Right lobe of liver (tissue), 6 donors: ENCODE measurements at regions not wholly inside any gene's neighbourhood (a gene's known extent, or its start where the extent isn't known, plus 50 kb on each side); places are given as distances from the start of the nearest gene placed in this dataset.

Experiments used
- ATAC-seq, 4 donors: fragments of 200-7000 bp; cut with Tn5 transposase; one replicate each; pipeline ENCODE4 v1.9.1; 2020; ENCODE audit warnings: mild to moderate bottlenecking in 4 of 4, moderate library complexity in 4 of 4
- DNase-seq, 3 donors: peaks; one replicate each; pipeline ENCODE4 v3.0.0-alpha.2; 2020
- H3K27ac ChIP-seq, 3 donors: fragments of 200-600 bp; one replicate each; pipeline ENCODE4 v1.8.0; 2022
- H3K27me3 ChIP-seq, 2 donors: fragments of 200-600 bp; one replicate each; pipeline ENCODE4 v1.8.0; 2022
- H3K36me3 ChIP-seq, 4 donors: fragments of 200-600 bp; sonication (generic) in 1 of 4; one replicate each; pipeline versions ENCODE4 v1.5.1 to v1.8.0; 2017 to 2022; ENCODE audit warnings: control low read depth in 1 of 4
- H3K4me1 ChIP-seq, 4 donors: fragments of 200-600 bp; sonication (generic) in 1 of 4; one replicate each; pipeline versions ENCODE4 v1.5.1 to v1.8.0; 2017 to 2022; ENCODE audit warnings: control low read depth in 1 of 4
- H3K4me3 ChIP-seq, 3 donors: fragments of 200-600 bp; one replicate each; pipeline ENCODE4 v1.8.0; 2022
- H3K9me3 ChIP-seq, 4 donors: fragments of 200-600 bp; sonication (generic) in 1 of 4; one replicate each; pipeline versions ENCODE4 v1.5.1 to v1.8.0; 2017 to 2022; ENCODE audit warnings: control low read depth in 1 of 4
- POLR2A ChIP-seq: fragments of 450-650 bp; IDR thresholded peaks from one replicate; pipeline ENCODE4 v1.6.1; 2017; ENCODE audit warnings: antibody characterized with exemption, mild to moderate bottlenecking
- WGBS: methylation state at CpG from one replicate; pipeline ENCODE4 v1.1.6; 2018; ENCODE audit warnings: low coverage, low lambda C conversion rate; ENCODE audit not compliant: insufficient coverage; ENCODE audit errors: missing lambda C conversion rate; 5-methylcytosine and 5-hydroxymethylcytosine counted together
- intact Hi-C, 2 donors: fragments of 100-400 bp; cut with DNase I; formaldehyde crosslinking; loops; one replicate each; pipeline versions ENCODE4 v1.11.2 to v1.14.1; 2022
- TF ChIP-seq, protein P1 (sequence below), 4 donors: fragments of 200-600 bp in 3 of 4; fragments of 450-650 bp in 1 of 4; IDR thresholded peaks; one replicate each; pipeline versions ENCODE4 v1.5.1 to v1.8.0; 2016 to 2022; ENCODE audit warnings: antibody characterized with exemption in 4 of 4, mild to moderate bottlenecking in 2 of 4
- donor health status: DM: no; HTN: yes; CAD: no.
- donor health status: DM: no; HTN: no; CAD: no.
- donor health status: DM: no; HTN: no; CAD: no.
- donor health status: DM: no; HTN: yes; CAD: no.
- donor health status: DM: no; HTN: yes; CAD: no.

DNA sequence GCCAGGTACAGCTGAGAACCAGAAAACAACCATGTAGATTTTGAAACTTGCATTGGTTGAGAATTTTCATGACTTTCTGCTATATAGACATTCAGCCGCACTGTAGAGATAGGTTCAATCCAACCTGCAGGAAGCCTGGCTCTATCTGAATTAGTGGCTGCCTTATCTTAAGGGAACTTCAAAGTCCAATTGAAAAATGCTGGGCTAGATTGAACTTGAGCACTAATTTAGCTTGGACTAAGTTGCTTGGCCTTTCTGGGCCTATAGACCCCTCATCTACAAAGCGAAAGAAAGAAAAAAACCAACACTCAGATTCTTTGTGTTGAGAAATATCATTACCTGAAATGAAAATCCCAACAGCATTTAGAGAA lies 332.4 kb downstream of the NUAK1 start:
- no peak for ATAC-seq
- WGBS: 83% methylated on average over 2 of the region's 2 CpGs
- Histone ChIP-seq H3K27ac (no peak overlapping the region), H3K27me3 (no peaks in the 10 kb centered on the region), H3K4me3 (no peak overlapping the region), H3K9me3 (no peaks in the 10 kb centered on the region), H3K4me1 (no peaks in the 10 kb centered on the region), H3K36me3 (no peaks in the 10 kb centered on the region)
- intact Hi-C loops: no loop called here
- DNase-seq: no peak
- no peak for TF ChIP-seq POLR2A
- TF ChIP-seq, protein P1, sequence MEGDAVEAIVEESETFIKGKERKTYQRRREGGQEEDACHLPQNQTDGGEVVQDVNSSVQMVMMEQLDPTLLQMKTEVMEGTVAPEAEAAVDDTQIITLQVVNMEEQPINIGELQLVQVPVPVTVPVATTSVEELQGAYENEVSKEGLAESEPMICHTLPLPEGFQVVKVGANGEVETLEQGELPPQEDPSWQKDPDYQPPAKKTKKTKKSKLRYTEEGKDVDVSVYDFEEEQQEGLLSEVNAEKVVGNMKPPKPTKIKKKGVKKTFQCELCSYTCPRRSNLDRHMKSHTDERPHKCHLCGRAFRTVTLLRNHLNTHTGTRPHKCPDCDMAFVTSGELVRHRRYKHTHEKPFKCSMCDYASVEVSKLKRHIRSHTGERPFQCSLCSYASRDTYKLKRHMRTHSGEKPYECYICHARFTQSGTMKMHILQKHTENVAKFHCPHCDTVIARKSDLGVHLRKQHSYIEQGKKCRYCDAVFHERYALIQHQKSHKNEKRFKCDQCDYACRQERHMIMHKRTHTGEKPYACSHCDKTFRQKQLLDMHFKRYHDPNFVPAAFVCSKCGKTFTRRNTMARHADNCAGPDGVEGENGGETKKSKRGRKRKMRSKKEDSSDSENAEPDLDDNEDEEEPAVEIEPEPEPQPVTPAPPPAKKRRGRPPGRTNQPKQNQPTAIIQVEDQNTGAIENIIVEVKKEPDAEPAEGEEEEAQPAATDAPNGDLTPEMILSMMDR (IDR thresholded peaks at IDR 0.05): no peak

DNA sequence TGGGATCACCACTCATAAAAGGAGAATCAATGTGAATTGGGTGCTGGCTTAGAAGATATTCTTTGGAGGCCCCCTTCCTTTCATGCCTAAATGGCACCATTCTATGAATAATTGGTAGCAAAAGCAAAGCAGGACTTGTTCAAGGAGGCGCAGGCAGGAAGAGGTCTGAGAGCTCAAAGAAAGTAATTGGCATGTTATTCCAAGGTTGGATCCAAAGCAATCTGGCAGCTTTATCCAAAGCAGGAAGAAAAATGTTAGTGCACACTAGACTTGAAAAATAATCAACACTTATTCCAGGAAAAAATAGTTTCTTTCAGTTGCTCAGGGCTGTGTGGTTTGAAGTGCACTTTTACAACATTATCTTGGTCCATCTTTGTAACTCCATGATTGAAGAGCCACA lies 326.4 kb downstream of the NUAK1 start:
- ATAC-seq: no peak
- no peak for DNase-seq
- TF ChIP-seq POLR2A: no peak
- TF ChIP-seq, protein P1 (IDR thresholded peaks at IDR 0.05): no peak
- no peaks in the 10 kb centered on the region for H3K4me1 ChIP-seq
- no peaks in the 10 kb centered on the region for H3K36me3 ChIP-seq
- 100% methylated on average over 1 of the region's 1 CpG for WGBS
- H3K27me3 ChIP-seq: no peaks in the 10 kb centered on the region
- H3K9me3 ChIP-seq: no peaks in the 10 kb centered on the region
- H3K27ac ChIP-seq: no peak overlapping the region
- intact Hi-C loops: no loop called here
- H3K4me3 ChIP-seq: no peak overlapping the region

DNA sequence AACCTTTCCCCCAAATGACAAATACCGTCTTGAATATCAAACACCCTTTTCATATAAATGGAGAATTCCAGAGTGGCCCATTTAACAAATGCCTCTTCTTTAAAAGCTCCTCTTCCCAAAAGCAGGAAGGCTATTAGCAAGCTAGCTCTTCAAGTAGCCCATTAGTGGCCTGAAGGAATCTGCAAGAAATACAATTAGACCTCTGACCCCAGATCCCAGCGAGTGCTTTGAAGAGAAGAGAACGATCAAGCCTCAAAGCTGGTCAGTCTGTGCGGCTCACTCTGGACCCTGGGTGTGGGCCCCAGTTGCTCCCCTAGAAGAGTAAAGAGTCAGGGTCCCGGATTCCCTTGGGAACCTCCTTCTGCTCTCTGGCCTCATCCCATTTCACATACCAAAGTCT lies 325.6 kb downstream of the NUAK1 start:
- DNase-seq (no peak), ATAC-seq (no peak)
- no peaks in the 10 kb centered on the region for H3K9me3 ChIP-seq
- 79% methylated on average over 5 of the region's 5 CpGs for WGBS
- H3K27me3 ChIP-seq: no peaks in the 10 kb centered on the region
- no peak overlapping the region for H3K4me3 ChIP-seq
- TF ChIP-seq, protein P1 (IDR thresholded peaks at IDR 0.05): no peak
- TF ChIP-seq POLR2A: no peak
- intact Hi-C loops: no loop called here
- H3K4me1 ChIP-seq: no peaks in the 10 kb centered on the region
- no peaks in the 10 kb centered on the region for H3K36me3 ChIP-seq
- H3K27ac ChIP-seq: no peak overlapping the region

DNA sequence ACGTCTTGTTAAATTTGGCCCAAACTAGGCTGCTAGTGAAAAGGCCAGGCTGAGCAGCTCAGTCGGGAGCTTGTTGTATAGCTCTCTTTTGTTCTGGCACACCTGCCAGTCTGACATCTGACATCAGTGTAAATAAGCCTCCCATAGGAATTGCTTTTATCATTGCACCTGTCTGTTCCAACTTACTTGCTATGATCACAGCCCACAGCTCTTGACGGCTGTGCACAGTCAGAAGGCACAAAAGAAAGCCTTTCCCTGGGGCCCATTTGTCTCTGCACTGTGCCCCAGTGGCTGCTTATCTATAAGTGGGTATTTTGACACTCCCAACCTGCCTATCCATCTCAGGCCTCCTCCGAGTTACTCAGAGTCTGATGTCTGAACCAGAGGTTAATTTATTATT lies 324.5 kb downstream of the NUAK1 start:
- Histone ChIP-seq H3K27ac (no peak overlapping the region), H3K9me3 (no peaks in the 10 kb centered on the region), H3K4me1 (no peaks in the 10 kb centered on the region), H3K36me3 (no peaks in the 10 kb centered on the region), H3K27me3 (no peaks in the 10 kb centered on the region), H3K4me3 (no peak overlapping the region)
- no peak for TF ChIP-seq POLR2A
- TF ChIP-seq, protein P1 (IDR thresholded peaks at IDR 0.05): no peak
- DNase-seq (no peak), ATAC-seq (no peak)
- intact Hi-C loops: no loop called here
- WGBS: 68% methylated on average over 4 of the region's 4 CpGs

DNA sequence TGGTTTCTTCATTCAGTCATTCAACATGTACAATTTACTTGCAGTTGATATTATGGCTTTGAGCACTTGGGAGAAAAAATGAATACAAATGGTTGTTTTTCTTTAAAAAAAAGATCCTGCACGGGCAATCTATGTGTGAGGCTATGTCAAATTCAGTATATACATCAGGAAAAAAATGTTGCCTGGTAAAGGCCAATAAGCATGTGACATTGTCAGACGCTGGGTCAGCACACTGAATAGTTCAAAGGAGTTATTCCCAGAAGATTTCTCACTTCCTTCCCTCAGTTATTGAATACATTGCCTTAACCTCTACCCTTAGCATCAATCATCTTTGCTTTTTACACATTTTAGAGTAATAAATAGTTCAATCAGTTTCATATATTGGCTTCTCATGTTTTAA lies 319.2 kb downstream of the NUAK1 start:
- no peak for TF ChIP-seq POLR2A
- TF ChIP-seq, protein P1 (IDR thresholded peaks at IDR 0.05): no peak
- DNase-seq (no peak), ATAC-seq (no peak)
- no peaks in the 10 kb centered on the region for H3K27me3 ChIP-seq
- H3K36me3 ChIP-seq: no peaks in the 10 kb centered on the region
- peaks cover 0 to 10% (median 2%) of the 10 kb centered on the region in 4 donors for H3K4me1 ChIP-seq
- no peaks in the 10 kb centered on the region for H3K9me3 ChIP-seq
- H3K27ac ChIP-seq: no peak overlapping the region
- H3K4me3 ChIP-seq: no peak overlapping the region
- intact Hi-C loops: no loop called here
- 60% methylated on average over 2 of the region's 2 CpGs for WGBS
